ENCODE measurements at regions not wholly inside any gene's neighbourhood (a gene's known extent, or its start where the extent isn't known, plus 50 kb on each side); places are given as distances from the start of the nearest gene placed in this dataset.

DNA sequence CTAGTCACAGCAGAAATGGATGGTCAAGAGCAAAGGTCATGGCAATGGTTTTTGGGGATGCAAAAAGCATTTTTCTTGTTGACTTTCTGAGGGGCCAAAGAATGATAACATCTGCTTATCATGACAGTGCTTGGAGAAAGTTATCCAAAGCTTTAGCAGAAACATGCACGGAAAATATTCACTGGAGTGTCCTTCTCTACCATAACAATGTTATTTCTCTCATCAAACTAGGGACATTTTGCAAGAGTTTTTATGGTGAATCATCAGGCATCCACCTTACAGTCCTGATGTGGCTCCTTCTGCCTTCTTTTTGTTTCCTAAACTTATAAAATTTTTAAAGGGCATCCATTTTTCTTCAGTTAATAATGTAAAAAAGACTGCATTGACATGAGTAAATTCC lies 302.3 kb downstream of the HIVEP2 start:
- ChIA-PET POLR2A (no interaction called here), CTCF (no interaction called here)
- WGBS (ENCODE audit: missing lambda C conversion rate) = 19% methylated on average over 1 of the region's 1 CpG
- ATAC-seq (no peak), FAIRE-seq (no peak), DNase-seq (ENCODE audit: low read depth in 1 of 2, low spot score in 1 of 2) (no peak)
- TF ChIP-seq JUNB (IDR thresholded peaks at IDR 0.05) (no peak), HDAC2 (IDR thresholded peaks at IDR 0.05) (no peak), EP300 (IDR thresholded peaks at IDR 0.05) (no peak)
- no peak overlapping the region for H3K4me3 ChIP-seq
- H3K27ac ChIP-seq = no peak overlapping the region
- H3K4me2 ChIP-seq = no peak overlapping the region
- H3K9me3 ChIP-seq = no peaks in the 10 kb centered on the region
- no peaks in the 10 kb centered on the region for H3K4me1 ChIP-seq

DNA sequence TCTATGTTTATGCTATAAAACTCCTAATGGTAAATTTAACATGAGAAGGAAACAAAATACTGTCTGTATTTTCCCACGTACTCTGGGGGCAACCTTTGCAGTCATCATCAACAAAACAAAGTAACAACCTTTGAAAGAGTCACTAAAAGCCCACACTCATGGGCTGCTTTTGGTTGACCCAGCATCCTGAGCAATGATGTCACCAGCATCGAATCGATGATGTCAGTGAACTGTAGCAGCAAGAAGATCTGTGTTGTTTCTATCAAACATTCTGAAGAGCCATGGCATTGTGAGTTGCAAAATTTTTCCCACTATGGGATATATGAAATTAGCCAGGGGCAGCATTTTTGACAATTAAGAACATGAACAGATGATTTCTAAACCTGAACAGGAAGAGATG lies 300.1 kb downstream of the HIVEP2 start:
- H3K9me3 ChIP-seq = no peaks in the 10 kb centered on the region
- H3K4me2 ChIP-seq = no peak overlapping the region
- 11% methylated on average over 3 of the region's 3 CpGs for WGBS (ENCODE audit: missing lambda C conversion rate)
- POLR2A ChIA-PET = no interaction called here
- CTCF ChIA-PET = no interaction called here
- no peak for ATAC-seq
- no peak for FAIRE-seq
- H3K4me1 ChIP-seq = 0 out of 3 replicates have a peak, but pooled peaks cover 3% of the 10 kb centered on the region
- TF ChIP-seq ZSCAN20 (CRISPR knock-in tag; IDR thresholded peaks at IDR 0.05) (no peak), HDAC2 (IDR thresholded peaks at IDR 0.05) (no peak), HEYL (CRISPR knock-in tag; IDR thresholded peaks at IDR 0.05) (no peak), POLR2A (IDR thresholded peaks at IDR 0.05; ENCODE audit: low read length) (no peak), MAZ (IDR thresholded peaks at IDR 0.05; ENCODE audit: borderline replicate concordance, low read depth, low read length) (no peak), EHF (CRISPR knock-in tag; IDR thresholded peaks at IDR 0.05) (no peak), SMC3 (IDR thresholded peaks at IDR 0.05) (no peak), NPAS2 (CRISPR knock-in tag; IDR thresholded peaks at IDR 0.05; ENCODE audit: borderline replicate concordance) (no peak)
- H3K4me3 ChIP-seq = no peak overlapping the region
- DNase-seq (ENCODE audit: low read depth in 1 of 2, low spot score in 1 of 2) = no peak
- H3K27ac ChIP-seq = no peak overlapping the region

DNA sequence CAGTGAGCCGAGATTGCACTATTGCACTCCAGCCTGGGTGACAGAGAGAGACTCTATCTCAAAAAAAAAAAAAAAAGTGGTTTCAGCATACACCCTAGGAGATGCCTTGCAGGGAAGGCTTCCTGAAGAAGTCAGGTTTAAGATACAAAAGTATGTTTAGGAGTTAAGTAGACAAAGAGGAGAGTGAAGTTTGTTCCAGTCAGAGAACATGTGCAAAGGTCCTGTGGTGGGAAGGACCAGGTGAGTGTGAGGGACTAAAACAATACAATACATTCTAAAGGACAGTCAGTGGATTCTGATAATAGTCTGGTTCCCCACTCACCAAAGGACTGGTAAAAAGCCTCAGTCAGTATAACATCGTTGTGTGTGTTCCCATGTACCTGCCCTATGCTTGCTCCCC lies 299.3 kb downstream of the HIVEP2 start:
- no peak for ATAC-seq
- no peak for FAIRE-seq
- 0 out of 3 replicates have a peak, but pooled peaks cover 3% of the 10 kb centered on the region for H3K4me1 ChIP-seq
- no peak overlapping the region for H3K4me3 ChIP-seq
- DNase-seq (ENCODE audit: low read depth in 1 of 2, low spot score in 1 of 2) = no peak
- H3K9me3 ChIP-seq = no peaks in the 10 kb centered on the region
- POLR2A ChIA-PET = no interaction called here
- H3K27ac ChIP-seq = no peak overlapping the region
- WGBS (ENCODE audit: missing lambda C conversion rate) = 16% methylated on average over 2 of the region's 2 CpGs
- no peak for TF ChIP-seq PHF8 (IDR thresholded peaks at IDR 0.05; ENCODE audit: borderline replicate concordance, low read depth)
- no peak for TF ChIP-seq EP300 (IDR thresholded peaks at IDR 0.05)
- no peak for TF ChIP-seq TFCP2L1 (CRISPR knock-in tag; IDR thresholded peaks at IDR 0.05)
- TF ChIP-seq, protein P1, sequence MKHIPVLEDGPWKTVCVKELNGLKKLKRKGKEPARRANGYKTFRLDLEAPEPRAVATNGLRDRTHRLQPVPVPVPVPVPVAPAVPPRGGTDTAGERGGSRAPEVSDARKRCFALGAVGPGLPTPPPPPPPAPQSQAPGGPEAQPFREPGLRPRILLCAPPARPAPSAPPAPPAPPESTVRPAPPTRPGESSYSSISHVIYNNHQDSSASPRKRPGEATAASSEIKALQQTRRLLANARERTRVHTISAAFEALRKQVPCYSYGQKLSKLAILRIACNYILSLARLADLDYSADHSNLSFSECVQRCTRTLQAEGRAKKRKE (CRISPR knock-in tag; IDR thresholded peaks at IDR 0.05; ENCODE audit: low read depth) = no peak
- no peak for TF ChIP-seq RFX5 (IDR thresholded peaks at IDR 0.05)
- no peak for TF ChIP-seq HDAC2 (IDR thresholded peaks at IDR 0.05)
- TF ChIP-seq, protein P2, sequence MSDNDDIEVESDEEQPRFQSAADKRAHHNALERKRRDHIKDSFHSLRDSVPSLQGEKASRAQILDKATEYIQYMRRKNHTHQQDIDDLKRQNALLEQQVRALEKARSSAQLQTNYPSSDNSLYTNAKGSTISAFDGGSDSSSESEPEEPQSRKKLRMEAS (IDR thresholded peaks at IDR 0.05) = no peak
- H3K4me2 ChIP-seq = no peak overlapping the region
- CTCF ChIA-PET = no interaction called here

DNA sequence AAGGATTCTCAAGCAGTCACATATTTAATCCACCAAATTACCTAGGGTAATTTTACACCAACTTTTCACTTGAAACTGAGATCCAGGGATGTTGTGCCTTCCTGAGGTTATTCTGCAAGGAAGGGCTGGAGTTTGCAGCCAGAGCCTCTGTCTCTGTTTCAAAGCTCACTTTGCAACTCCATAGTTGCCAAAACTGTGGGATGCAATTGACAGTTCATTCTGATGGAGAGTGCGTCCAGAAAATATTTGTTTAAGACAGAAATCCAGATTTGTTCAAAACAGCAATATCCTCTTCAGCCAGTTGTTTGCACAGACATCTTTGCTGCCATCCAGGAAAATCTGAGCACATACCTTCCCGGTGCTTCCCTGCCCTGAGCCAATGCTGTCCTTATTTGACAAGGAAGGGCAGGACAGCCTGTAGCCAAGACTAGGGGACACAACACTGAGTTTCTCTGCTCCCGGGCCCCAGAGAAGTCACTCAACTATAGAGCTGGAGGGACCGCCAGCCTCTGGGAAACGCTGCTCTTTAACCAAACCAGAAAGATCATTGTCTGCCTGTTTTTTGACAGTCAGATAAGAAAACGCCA lies 297.4 kb downstream of the HIVEP2 start:
- ChIA-PET POLR2A (no interaction called here), CTCF (interaction anchor here (0.6 kb wide), 1 partner anchor 20 kb away, joined by 3 read pairs; no protein-coding TSS in a partner anchor)
- Histone ChIP-seq H3K27ac (no peak overlapping the region), H3K9me3 (no peaks in the 10 kb centered on the region), H3K4me3 (no peak overlapping the region), H3K4me1 (0 out of 3 replicates have a peak, but pooled peaks cover 3% of the 10 kb centered on the region), H3K4me2 (peak overlapping the region; percentile 38; the same call in 2 of the 3 replicates)
- FAIRE-seq = no peak
- ATAC-seq = no peak; a peak in 1 of 6 replicates
- TF ChIP-seq RNF2 (IDR thresholded peaks at IDR 0.05; ENCODE audit: borderline replicate concordance, low read depth) (no peak), CBX2 (IDR thresholded peaks at IDR 0.05; ENCODE audit: borderline replicate concordance, low read depth) (no peak), CBX8 (IDR thresholded peaks at IDR 0.05) (no peak), FOSL2 (IDR thresholded peaks at IDR 0.05) (no peak), FOSL2 (CRISPR knock-in tag; IDR thresholded peaks at IDR 0.05) (no peak)
- 32% methylated on average over 6 of the region's 6 CpGs for WGBS (ENCODE audit: missing lambda C conversion rate)
- DNase-seq (ENCODE audit: low read depth in 1 of 2, low spot score in 1 of 2) = no peak
